ENCODE measurements at regions not wholly inside any gene's neighbourhood (a gene's known extent, or its start where the extent isn't known, plus 50 kb on each side); places are given as distances from the start of the nearest gene placed in this dataset.
A peak's percentile ranks its signal among the peaks of the same experiment; 100 is the strongest.

DNA sequence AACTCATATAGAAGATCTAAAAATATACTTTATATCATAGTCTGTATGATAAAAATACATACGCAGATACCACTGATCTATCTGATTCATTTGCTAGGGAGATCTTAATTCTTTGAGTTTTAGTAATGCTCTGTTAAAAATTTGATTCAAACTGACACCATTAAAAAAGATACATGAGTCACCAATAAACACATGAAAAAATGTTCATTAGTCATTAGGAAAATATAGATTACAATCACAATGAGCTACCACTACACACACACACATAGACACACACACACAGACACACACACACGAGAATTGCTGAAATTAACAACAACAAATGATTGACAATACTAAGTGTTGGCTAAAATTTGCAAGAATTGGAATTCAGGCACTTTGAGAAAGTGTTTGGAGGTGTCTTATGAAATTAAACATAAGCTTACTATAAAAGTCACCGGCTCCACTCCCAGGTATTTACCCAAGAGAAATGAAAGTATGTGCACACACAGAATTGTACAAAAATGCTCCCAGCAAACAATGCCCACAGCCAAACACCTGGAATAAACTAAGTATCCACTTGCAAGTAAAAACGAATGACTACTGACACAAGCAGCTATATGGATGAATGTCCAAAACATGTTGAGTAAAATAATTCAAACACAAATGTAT is 117.7 kb upstream of the GGTLC1 start:
- Histone ChIP-seq H3K4me2 (no peak overlapping the region), H3K27ac (no peak overlapping the region), H2AFZ (no peak overlapping the region), H3K79me2 (no peaks in the 10 kb centered on the region), H3K4me1 (ENCODE audit: insufficient read depth) (no peaks in the 10 kb centered on the region), H3K9me2 (replicated peaks; ENCODE audit: insufficient read depth) (no peaks in the 10 kb centered on the region), H3K27me3 (no peaks in the 10 kb centered on the region), H3K9me3 (ENCODE audit: low read depth) (no peaks in the 10 kb centered on the region), H3K36me3 (replicated peaks; ENCODE audit: insufficient read depth, low read depth) (no peaks in the 10 kb centered on the region), H3K4me3 (no peak overlapping the region), H4K20me1 (ENCODE audit: insufficient read depth, poor library complexity, severe bottlenecking) (no peaks in the 10 kb centered on the region)
- 70% methylated on average over 4 of the region's 4 CpGs for WGBS (ENCODE audit: low lambda C conversion rate, missing lambda C conversion rate)
- DNase-seq (ENCODE audit: low spot score) = no peak
- TF ChIP-seq EZH2 (IDR thresholded peaks at IDR 0.05; ENCODE audit: borderline replicate concordance) (no peak), EZH2phosphoT487 (IDR thresholded peaks at IDR 0.05; ENCODE audit: low read depth, severe bottlenecking, unreplicated experiment) (no peak)
- TF ChIP-seq, protein P1, sequence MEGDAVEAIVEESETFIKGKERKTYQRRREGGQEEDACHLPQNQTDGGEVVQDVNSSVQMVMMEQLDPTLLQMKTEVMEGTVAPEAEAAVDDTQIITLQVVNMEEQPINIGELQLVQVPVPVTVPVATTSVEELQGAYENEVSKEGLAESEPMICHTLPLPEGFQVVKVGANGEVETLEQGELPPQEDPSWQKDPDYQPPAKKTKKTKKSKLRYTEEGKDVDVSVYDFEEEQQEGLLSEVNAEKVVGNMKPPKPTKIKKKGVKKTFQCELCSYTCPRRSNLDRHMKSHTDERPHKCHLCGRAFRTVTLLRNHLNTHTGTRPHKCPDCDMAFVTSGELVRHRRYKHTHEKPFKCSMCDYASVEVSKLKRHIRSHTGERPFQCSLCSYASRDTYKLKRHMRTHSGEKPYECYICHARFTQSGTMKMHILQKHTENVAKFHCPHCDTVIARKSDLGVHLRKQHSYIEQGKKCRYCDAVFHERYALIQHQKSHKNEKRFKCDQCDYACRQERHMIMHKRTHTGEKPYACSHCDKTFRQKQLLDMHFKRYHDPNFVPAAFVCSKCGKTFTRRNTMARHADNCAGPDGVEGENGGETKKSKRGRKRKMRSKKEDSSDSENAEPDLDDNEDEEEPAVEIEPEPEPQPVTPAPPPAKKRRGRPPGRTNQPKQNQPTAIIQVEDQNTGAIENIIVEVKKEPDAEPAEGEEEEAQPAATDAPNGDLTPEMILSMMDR (IDR thresholded peaks at IDR 0.05; ENCODE audit: poor library complexity) = no peak

DNA sequence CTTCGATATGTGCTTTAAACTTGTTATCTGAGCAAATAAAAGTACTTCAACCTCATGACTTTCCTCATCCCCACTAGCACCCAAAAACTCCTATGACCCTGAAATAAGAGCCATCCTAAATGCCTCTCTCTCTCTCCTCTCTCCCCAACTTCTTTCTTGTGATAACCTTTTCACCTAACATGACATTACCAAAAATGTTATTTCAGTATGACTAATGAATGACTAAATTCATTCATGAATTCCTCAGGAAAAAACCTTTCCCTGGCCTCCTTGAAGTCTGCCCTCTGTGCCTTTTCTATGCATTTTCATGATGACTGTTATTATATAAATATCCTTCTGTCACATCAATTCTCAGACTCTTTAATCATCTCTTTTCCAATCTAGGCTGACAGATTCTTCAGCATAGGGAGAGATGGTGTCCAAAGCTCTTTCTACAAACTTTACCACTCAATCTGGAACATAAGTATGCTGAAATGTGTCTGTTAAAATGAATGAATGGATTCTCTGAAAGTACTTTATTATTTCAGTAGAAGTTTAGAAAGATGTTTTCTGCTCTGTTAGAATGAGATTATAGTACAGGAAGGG is 114.3 kb upstream of the GGTLC1 start:
- 75% methylated on average over 1 of the region's 1 CpG for WGBS (ENCODE audit: low lambda C conversion rate, missing lambda C conversion rate)

DNA sequence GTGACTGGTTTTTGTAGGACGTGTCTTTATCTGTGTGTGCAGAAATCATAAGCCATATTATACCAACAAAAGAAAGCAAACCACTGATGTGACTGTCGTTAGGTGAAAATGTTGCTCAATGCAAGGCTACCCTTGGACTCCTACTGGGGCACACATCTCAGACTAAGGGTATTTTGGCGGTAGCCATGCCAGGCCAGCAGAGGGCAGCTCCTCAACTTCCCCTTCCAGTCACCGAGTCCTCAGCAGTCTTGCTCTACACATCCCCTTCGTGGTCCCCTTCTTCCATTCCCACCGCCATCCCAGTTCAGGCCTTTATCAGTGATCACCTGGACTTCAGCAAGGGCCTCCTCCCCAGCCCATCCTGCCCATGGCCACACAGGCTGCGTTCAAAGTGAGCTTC is 113.7 kb upstream of the GGTLC1 start:
- no peak overlapping the region for H3K27ac ChIP-seq
- H3K4me3 ChIP-seq = no peak overlapping the region
- WGBS (ENCODE audit: low lambda C conversion rate, missing lambda C conversion rate) = 42% methylated on average over 7 of the region's 7 CpGs
- TF ChIP-seq EZH2phosphoT487 (IDR thresholded peaks at IDR 0.05; ENCODE audit: low read depth, severe bottlenecking, unreplicated experiment) = no peak
- TF ChIP-seq, protein P1 (IDR thresholded peaks at IDR 0.05; ENCODE audit: poor library complexity) = peak; percentile 12
- no peak for TF ChIP-seq EZH2 (IDR thresholded peaks at IDR 0.05; ENCODE audit: borderline replicate concordance)
- no peaks in the 10 kb centered on the region for H4K20me1 ChIP-seq (ENCODE audit: insufficient read depth, poor library complexity, severe bottlenecking)
- H3K4me1 ChIP-seq (ENCODE audit: insufficient read depth) = peaks cover 5% of the 10 kb centered on the region
- no peaks in the 10 kb centered on the region for H3K79me2 ChIP-seq
- H3K9me3 ChIP-seq (ENCODE audit: low read depth) = no peaks in the 10 kb centered on the region
- no peaks in the 10 kb centered on the region for H3K36me3 ChIP-seq (replicated peaks; ENCODE audit: insufficient read depth, low read depth)
- no peaks in the 10 kb centered on the region for H3K9me2 ChIP-seq (replicated peaks; ENCODE audit: insufficient read depth)
- H3K4me2 ChIP-seq = no peak overlapping the region
- no peak overlapping the region for H2AFZ ChIP-seq
- DNase-seq (ENCODE audit: low spot score) = no peak
- H3K27me3 ChIP-seq = no peaks in the 10 kb centered on the region

More for the DNA sequence above, 114.3 kb upstream of the GGTLC1 start:
- H3K9me2 ChIP-seq (replicated peaks; ENCODE audit: insufficient read depth) = no peaks in the 10 kb centered on the region
- peaks cover 5% of the 10 kb centered on the region for H3K4me1 ChIP-seq (ENCODE audit: insufficient read depth)
- no peaks in the 10 kb centered on the region for H3K27me3 ChIP-seq
- no peaks in the 10 kb centered on the region for H3K36me3 ChIP-seq (replicated peaks; ENCODE audit: insufficient read depth, low read depth)
- no peak for DNase-seq (ENCODE audit: low spot score)
- H3K27ac ChIP-seq = no peak overlapping the region
- TF ChIP-seq, protein P1 (IDR thresholded peaks at IDR 0.05; ENCODE audit: poor library complexity) = no peak
- TF ChIP-seq EZH2 (IDR thresholded peaks at IDR 0.05; ENCODE audit: borderline replicate concordance) (no peak), EZH2phosphoT487 (IDR thresholded peaks at IDR 0.05; ENCODE audit: low read depth, severe bottlenecking, unreplicated experiment) (no peak)
- H3K79me2 ChIP-seq = no peaks in the 10 kb centered on the region
- no peak overlapping the region for H2AFZ ChIP-seq
- H3K9me3 ChIP-seq (ENCODE audit: low read depth) = no peaks in the 10 kb centered on the region
- no peak overlapping the region for H3K4me2 ChIP-seq
- H4K20me1 ChIP-seq (ENCODE audit: insufficient read depth, poor library complexity, severe bottlenecking) = no peaks in the 10 kb centered on the region
- no peak overlapping the region for H3K4me3 ChIP-seq

Measured in hepatocyte (in vitro differentiated cells).